PFSK-1 (cell line): ENCODE measurements at regions not wholly inside any gene's neighbourhood (a gene's known extent, or its start where the extent isn't known, plus 50 kb on each side); places are given as distances from the start of the nearest gene placed in this dataset.

ENCODE experiments used
- FOXP2 ChIP-seq: optimal IDR thresholded peaks from 2 replicates; pipeline ENCODE3; 2011; ENCODE audit warnings: borderline replicate concordance, control low read depth, inconsistent platforms; ENCODE audit not compliant: insufficient read depth; ENCODE audit errors: extremely low read length, extremely low read depth
- POLR2AphosphoS5 ChIP-seq: IDR thresholded peaks from 2 replicates; pipeline ENCODE4 v1.6.1; 2012; ENCODE audit warnings: low read depth, mild to moderate bottlenecking, control low read depth, low read length, moderate library complexity
- SIN3A ChIP-seq: IDR thresholded peaks from 2 replicates; pipeline ENCODE4 v1.6.1; 2012; ENCODE audit warnings: mild to moderate bottlenecking, low read length, moderate library complexity, borderline replicate concordance; ENCODE audit not compliant: insufficient read depth
- TAF1 ChIP-seq: IDR thresholded peaks from 2 replicates; pipeline ENCODE4 v1.6.1; 2012; ENCODE audit warnings: low read length, control low read depth, borderline replicate concordance; ENCODE audit not compliant: insufficient read depth
- TF ChIP-seq, protein P1 (sequence below), 2 experiments: IDR thresholded peaks; 2 replicates each; pipeline versions ENCODE4 v1.6.1 to v1.8.0; 2011 to 2012; ENCODE audit warnings: low read depth in 2 of 2, low read length in 2 of 2, control low read depth in 1 of 2, inconsistent platforms in 1 of 2, mild to moderate bottlenecking in 1 of 2, moderate library complexity in 1 of 2; ENCODE audit not compliant: insufficient read depth in 1 of 2

DNA sequence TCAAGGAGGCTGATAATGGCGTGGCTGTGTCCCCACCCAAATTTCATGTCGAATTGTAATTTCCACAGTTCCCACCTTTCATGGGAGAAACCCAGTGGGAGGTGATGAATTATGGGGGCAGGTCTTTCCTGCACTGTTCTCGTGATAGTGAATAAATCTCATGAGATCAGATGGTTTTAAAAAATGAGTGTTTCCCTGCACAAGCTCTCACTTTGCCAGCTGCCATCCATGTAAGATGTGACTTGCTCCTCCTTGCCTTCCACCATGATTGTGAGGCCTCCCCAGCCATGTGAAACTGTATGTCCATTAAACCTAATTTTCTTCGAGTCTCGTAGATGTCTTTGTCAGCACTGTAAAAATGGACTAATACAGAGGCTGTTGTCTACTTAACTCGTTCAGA is 488.3 kb downstream of the SPRY1 start:
- TF ChIP-seq FOXP2 (no peak), POLR2AphosphoS5 (no peak), TAF1 (no peak), SIN3A (no peak)
- TF ChIP-seq, protein P1, sequence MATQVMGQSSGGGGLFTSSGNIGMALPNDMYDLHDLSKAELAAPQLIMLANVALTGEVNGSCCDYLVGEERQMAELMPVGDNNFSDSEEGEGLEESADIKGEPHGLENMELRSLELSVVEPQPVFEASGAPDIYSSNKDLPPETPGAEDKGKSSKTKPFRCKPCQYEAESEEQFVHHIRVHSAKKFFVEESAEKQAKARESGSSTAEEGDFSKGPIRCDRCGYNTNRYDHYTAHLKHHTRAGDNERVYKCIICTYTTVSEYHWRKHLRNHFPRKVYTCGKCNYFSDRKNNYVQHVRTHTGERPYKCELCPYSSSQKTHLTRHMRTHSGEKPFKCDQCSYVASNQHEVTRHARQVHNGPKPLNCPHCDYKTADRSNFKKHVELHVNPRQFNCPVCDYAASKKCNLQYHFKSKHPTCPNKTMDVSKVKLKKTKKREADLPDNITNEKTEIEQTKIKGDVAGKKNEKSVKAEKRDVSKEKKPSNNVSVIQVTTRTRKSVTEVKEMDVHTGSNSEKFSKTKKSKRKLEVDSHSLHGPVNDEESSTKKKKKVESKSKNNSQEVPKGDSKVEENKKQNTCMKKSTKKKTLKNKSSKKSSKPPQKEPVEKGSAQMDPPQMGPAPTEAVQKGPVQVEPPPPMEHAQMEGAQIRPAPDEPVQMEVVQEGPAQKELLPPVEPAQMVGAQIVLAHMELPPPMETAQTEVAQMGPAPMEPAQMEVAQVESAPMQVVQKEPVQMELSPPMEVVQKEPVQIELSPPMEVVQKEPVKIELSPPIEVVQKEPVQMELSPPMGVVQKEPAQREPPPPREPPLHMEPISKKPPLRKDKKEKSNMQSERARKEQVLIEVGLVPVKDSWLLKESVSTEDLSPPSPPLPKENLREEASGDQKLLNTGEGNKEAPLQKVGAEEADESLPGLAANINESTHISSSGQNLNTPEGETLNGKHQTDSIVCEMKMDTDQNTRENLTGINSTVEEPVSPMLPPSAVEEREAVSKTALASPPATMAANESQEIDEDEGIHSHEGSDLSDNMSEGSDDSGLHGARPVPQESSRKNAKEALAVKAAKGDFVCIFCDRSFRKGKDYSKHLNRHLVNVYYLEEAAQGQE (IDR thresholded peaks at IDR 0.05; ENCODE audit: insufficient read depth in 1 of 2, low read depth in 2 of 2, low read length in 2 of 2) = no peak

DNA sequence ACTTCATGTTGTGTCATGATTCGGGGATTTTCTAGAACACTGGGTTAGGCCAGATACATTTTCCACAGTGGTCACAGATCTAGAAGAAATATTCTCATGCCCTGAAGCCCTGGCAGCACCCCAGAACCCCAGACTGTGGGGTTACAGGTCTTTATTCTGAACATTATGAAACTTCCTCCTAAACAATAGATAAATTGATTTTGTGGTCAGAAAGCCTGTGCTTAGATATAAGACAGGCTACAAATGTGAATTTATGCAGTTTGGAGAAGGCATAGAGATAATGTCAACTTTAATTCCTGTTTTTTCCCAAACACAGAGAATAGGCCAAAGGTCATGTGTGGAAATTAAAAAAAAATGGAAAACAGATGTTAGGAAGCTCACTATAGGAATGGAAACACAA is 492.9 kb downstream of the SPRY1 start:
- TF ChIP-seq, protein P1 (IDR thresholded peaks at IDR 0.05; ENCODE audit: insufficient read depth in 1 of 2, low read depth in 2 of 2, low read length in 2 of 2) = no peak
- TF ChIP-seq FOXP2 (no peak), TAF1 (no peak), SIN3A (no peak), POLR2AphosphoS5 (no peak)

DNA sequence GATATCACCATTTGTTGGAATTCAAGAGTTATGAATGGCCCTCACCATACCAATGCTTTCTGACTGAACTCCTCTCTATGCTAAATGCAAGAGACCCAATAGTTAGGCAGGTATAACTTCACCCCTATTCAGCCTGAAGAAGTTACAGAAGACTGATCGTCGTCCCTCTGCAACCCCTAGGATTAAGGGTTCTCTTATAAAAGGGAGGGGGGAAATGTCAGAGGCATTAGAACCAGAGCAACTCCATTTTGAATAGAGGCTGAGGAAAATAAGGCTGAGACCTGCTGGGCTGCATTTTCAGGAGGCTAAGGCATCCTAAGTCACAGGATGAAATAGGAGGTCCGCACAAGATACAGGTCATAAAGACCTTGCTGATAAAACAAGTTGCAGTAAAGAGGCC is 494.3 kb downstream of the SPRY1 start:
- TF ChIP-seq, protein P1 (IDR thresholded peaks at IDR 0.05; ENCODE audit: insufficient read depth in 1 of 2, low read depth in 2 of 2, low read length in 2 of 2) = no peak
- TF ChIP-seq TAF1 = no peak
- no peak for TF ChIP-seq POLR2AphosphoS5
- TF ChIP-seq SIN3A = no peak
- TF ChIP-seq FOXP2 = no peak

DNA sequence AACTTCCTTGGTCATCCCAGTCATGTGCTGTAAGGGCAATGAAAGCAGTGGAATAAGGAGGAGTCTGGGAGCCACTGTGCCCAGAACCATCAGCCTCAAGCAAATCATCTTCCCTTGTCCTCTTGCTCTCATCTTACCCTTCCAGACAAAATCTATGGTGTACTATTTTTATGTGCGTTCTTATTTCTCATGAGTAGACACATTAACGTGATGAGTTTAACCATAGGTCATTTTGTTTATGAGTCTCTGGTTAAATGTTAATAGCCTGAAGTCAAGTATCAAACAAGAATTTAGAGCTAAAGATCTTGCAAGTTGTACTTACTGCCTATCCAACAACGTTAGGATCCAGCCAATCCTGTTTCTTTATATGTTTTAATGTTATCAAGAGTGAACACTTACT is 495.3 kb downstream of the SPRY1 start:
- no peak for TF ChIP-seq SIN3A

- TF ChIP-seq POLR2AphosphoS5 (no peak), TAF1 (no peak), SIN3A (no peak), FOXP2 (no peak)
- TF ChIP-seq, protein P1 (IDR thresholded peaks at IDR 0.05; ENCODE audit: insufficient read depth in 1 of 2, low read depth in 2 of 2, low read length in 2 of 2) = no peak
These were observed 495.9 kb downstream of the SPRY1 start for GRCh38 chr4:123892368-123892976.
